Type B pancreatic cell (in vitro differentiated cells): ENCODE measurements at regions not wholly inside any gene's neighbourhood (a gene's known extent, or its start where the extent isn't known, plus 50 kb on each side); places are given as distances from the start of the nearest gene placed in this dataset.

Experiments
- DNase-seq: peaks from one replicate; pipeline ENCODE4 v3.0.0; 2021; ENCODE audit warnings: mixed read lengths; ENCODE audit not compliant: unreplicated experiment; ENCODE audit errors: extremely low spot score
- H3K27ac Mint-ChIP-seq: 2 replicates; pipeline ENCODE4 v1.8.0; 2021; ENCODE audit warnings: mild to moderate bottlenecking, mixed read lengths
- H3K27me3 Mint-ChIP-seq: 2 replicates; pipeline ENCODE4 v1.8.0; 2021; ENCODE audit warnings: mixed read lengths
- H3K36me3 Mint-ChIP-seq: 2 replicates; pipeline ENCODE4 v1.8.0; 2021; ENCODE audit warnings: mixed read lengths
- H3K4me1 Mint-ChIP-seq: one replicate; pipeline ENCODE4 v1.8.0; 2021; ENCODE audit warnings: mixed read lengths; ENCODE audit not compliant: unreplicated experiment
- H3K4me3 Mint-ChIP-seq: 2 replicates; pipeline ENCODE4 v1.8.0; 2021; ENCODE audit warnings: mild to moderate bottlenecking, mixed read lengths
- H3K9me3 Mint-ChIP-seq: 2 replicates; pipeline ENCODE4 v1.8.0; 2021; ENCODE audit warnings: mixed read lengths
- TF ChIP-seq, protein P1 (sequence below): fragments of 200-600 bp; sonication (generic); conservative IDR thresholded peaks from 2 replicates; pipeline ENCODE4 v1.5.0; 2021; ENCODE audit warnings: antibody characterized with exemption, mild to moderate bottlenecking

DNA sequence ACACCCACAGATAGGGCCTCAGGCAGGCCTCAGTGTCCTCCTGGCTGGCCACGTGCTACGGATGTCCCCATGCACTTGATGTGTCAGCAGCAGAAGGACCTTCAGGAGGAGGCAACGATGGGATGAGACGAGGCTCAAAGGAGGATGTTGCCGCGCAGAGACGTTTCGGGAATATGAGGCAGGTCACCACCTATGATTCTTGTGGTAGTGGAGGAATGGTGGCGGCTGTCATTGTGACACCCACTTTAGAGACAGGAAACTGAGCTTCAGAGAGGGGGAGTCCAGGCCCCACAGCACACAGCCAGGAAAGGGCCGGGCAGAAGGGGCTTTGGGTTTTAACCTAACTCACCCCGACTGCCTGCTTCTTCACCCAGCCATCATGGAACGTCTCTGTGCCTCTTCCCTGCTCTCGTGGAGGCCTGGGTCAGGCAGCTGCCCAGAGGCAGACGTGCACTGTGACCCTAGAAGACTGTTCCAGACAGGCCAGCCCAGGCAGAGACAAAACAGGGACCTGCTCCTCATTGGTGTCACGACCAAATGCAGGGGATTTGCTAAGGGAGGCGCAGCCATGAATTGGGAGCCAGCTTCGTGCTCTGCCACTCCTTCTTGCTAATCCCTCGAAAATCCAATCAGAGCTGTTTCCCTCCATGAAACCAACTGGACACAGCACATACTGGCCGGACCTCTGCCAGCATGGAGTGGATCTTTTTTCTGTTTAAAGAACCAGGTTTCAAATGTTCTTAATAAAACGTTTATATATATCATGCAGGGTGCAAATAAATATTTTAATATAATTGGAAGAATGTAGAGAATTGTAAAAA is 169.2 kb downstream of the ASB1 start:
- TF ChIP-seq, protein P1, sequence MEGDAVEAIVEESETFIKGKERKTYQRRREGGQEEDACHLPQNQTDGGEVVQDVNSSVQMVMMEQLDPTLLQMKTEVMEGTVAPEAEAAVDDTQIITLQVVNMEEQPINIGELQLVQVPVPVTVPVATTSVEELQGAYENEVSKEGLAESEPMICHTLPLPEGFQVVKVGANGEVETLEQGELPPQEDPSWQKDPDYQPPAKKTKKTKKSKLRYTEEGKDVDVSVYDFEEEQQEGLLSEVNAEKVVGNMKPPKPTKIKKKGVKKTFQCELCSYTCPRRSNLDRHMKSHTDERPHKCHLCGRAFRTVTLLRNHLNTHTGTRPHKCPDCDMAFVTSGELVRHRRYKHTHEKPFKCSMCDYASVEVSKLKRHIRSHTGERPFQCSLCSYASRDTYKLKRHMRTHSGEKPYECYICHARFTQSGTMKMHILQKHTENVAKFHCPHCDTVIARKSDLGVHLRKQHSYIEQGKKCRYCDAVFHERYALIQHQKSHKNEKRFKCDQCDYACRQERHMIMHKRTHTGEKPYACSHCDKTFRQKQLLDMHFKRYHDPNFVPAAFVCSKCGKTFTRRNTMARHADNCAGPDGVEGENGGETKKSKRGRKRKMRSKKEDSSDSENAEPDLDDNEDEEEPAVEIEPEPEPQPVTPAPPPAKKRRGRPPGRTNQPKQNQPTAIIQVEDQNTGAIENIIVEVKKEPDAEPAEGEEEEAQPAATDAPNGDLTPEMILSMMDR: no peak
- Mint-ChIP-seq H3K4me1 (peaks cover 10% of the 10 kb centered on the region), H3K4me3 (no peak overlapping the region), H3K36me3 (no peaks in the 10 kb centered on the region), H3K9me3 (no peaks in the 10 kb centered on the region), H3K27me3 (peaks cover 4% of the 10 kb centered on the region), H3K27ac (no peak overlapping the region)
- DNase-seq: no peak

DNA sequence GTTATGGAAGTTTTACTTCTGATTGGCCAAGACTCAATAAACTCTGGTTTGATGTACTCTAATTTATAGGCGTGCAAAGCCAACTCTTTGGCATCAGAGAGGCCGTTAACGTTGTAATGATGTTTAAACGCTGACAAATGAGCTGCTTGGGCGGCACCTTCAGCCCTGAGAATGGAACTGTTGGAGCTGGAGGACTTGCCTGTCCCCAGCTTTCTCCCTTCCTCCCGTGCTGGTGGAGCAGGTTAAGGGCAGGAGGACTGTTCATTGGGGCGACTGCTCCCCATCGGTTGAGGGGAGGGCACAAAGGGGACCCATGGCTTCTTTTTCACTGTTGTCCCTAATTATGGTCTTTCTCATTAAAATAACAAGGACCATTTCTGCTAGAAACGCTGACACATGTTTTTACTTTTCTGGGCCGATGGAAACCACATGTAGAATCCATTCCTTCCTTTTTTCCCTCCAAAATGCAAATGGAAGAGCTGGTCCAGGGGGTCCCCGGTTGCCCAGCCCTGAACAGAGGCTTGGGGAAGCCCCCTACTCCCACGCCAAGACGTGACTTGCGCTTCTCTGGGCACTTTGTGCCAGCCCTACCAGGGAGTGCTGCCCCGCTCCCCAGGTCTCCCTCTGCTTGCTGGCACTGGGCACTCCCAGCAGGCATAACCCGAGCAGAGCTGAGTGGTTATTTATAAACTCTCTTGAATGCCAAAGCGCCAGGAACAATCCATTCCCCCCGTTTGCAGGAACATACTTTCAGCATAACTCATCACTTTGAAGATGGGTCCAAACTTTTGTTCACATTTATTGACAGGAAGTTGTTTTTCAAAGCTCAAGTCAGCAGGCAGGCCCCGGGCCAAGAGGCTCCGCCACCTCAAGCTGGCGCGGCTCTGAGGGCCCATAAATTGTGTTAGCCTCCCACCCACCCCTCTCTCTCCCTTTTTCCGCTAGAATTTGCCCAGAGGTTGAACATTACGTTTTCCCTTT is 170.1 kb downstream of the ASB1 start:
- TF ChIP-seq, protein P1: no peak
- H3K27me3 Mint-ChIP-seq: peaks cover 4% of the 10 kb centered on the region
- H3K9me3 Mint-ChIP-seq: no peaks in the 10 kb centered on the region
- H3K4me1 Mint-ChIP-seq: peaks cover 10% of the 10 kb centered on the region
- H3K4me3 Mint-ChIP-seq: no peak overlapping the region
- DNase-seq: no peak
- H3K36me3 Mint-ChIP-seq: no peaks in the 10 kb centered on the region
- H3K27ac Mint-ChIP-seq: no peak overlapping the region

DNA sequence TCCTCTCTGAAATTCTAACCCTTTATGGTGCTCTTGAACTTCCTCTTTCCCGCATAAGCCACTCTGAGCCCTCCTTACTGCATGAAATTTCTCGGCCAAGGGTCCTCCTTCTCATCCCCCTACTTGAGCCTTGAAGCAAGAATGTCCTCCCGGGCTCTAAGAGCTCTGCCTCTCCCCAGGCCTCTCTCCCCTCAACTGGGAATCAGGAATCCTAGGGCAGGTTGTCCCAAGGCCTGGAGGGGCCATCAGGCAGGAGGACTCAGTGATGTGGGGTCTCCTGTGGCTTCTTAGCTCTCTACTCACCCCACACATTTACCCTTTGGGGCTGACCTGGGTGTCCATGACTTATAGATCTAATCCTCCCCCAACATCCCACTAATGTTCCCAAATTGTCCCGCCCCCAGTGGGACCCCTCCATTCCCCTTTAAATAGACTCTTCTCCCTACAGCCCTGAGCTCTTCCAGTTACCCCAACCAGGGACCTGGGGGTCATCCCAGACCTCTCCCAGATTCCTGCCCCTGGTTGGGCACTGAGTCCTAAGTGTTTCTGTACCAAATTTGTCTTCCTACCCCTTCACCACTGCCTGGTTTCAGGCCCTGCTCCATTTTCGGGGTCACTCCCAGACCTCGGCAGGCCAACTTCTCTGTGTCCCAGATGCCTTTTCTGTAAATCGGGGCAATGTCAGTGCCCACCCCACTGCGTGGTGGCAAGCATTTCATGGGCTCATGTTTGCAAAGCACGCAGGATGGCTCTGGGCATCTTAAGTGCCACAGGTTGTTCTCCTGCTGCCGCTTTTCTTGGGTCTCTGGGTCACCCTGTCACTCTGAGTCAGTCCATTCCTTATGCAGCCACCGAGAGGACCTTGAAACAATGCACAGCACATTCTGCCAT is 171.2 kb downstream of the ASB1 start:
- no peaks in the 10 kb centered on the region for H3K36me3 Mint-ChIP-seq
- no peaks in the 10 kb centered on the region for H3K9me3 Mint-ChIP-seq
- peak overlapping the region; percentile 51 for H3K4me3 Mint-ChIP-seq
- TF ChIP-seq, protein P1: no peak
- peaks cover 10% of the 10 kb centered on the region for H3K4me1 Mint-ChIP-seq
- H3K27me3 Mint-ChIP-seq: no peaks in the 10 kb centered on the region
- H3K27ac Mint-ChIP-seq: no peak overlapping the region
- DNase-seq: no peak

DNA sequence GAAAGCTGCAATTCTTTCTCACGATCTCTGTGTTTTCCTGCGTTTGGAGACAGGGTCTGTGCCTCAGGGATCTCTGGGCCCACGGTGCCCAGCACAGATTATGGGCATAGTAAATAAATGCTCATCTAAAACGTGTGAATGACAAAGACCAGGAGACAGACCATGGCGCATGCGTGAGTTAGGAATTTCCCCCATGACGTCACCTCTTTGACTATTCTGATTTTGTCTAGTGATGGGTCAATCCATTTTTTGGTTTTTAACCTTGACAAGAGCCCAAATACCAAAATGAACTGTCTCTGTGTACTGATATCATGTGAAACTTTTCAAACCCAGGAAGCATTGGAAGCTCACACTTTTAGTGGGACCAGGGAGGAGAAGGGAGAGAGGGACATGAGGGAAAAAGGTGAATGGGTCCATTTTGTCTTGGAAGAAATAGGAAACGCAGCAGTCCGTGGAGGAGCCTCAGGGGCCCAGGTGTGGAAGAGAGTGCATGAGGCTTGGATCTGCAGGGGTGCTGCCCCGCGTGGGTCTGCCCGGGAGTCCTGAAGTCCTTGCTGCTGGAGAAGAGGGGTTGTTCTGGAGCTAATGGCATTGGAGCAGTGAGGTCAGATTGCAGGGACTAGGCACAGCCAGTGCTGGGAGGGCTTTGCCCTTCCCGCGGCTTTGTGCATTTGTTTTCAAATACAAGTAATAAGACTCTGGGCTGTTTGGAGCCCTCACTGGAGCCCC is 172.2 kb downstream of the ASB1 start:
- no peaks in the 10 kb centered on the region for H3K9me3 Mint-ChIP-seq
- no peak for DNase-seq
- H3K4me3 Mint-ChIP-seq: no peak overlapping the region
- H3K4me1 Mint-ChIP-seq: peaks cover 10% of the 10 kb centered on the region
- no peak overlapping the region for H3K27ac Mint-ChIP-seq
- no peaks in the 10 kb centered on the region for H3K36me3 Mint-ChIP-seq
- TF ChIP-seq, protein P1: no peak
- H3K27me3 Mint-ChIP-seq: no peaks in the 10 kb centered on the region
